ENCODE measurements at regions not wholly inside any gene's neighbourhood (a gene's known extent, or its start where the extent isn't known, plus 50 kb on each side); places are given as distances from the start of the nearest gene placed in this dataset.

DNA sequence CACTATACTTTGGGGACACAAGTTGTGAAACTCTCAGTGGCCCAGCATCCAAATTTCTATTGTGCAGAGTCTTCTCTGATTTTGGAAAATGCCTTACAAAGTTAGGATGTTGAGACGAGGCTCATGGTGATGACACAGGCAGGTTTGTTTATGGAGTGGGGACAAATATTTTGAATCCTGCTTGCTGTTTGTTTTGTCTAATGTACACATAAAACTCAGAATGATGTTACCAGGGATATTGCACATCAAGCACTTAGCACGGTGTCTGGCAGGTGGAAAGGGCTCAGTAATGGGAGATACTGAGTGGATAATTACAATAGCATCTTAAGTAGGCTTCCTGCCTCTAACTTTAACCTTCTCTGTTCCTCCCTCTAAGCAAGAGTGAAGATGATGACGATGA is 628.9 kb upstream of the TBX3 start:
- TF ChIP-seq CTCF (IDR thresholded peaks at IDR 0.05) (no peak), POLR2A (IDR thresholded peaks at IDR 0.05) (no peak)
